Fibroblast of lung (primary cell): ENCODE measurements at regions not wholly inside any gene's neighbourhood (a gene's known extent, or its start where the extent isn't known, plus 50 kb on each side); places are given as distances from the start of the nearest gene placed in this dataset.

ENCODE experiments used
- DNase-seq, 2 donors: peaks; one replicate each; pipeline versions ENCODE4 v3.0.0 to v3.0.0-alpha.2; 2010; ENCODE audit warnings: low read depth in 2 of 2
- H2AFZ ChIP-seq: 2 replicates; pipeline ENCODE4 v1.5.1; 2012; ENCODE audit warnings: low read length, control low read depth, inconsistent platforms
- H3K27ac ChIP-seq: 2 replicates; pipeline ENCODE4 v1.5.1; 2011; ENCODE audit warnings: low read length, control low read depth; ENCODE audit not compliant: insufficient read depth
- H3K27me3 ChIP-seq: 2 replicates; pipeline ENCODE4 v1.5.1; 2011; ENCODE audit warnings: mild to moderate bottlenecking, low read length; ENCODE audit not compliant: control insufficient read depth, insufficient read depth
- H3K36me3 ChIP-seq: 2 replicates; pipeline ENCODE4 v1.5.1; 2011; ENCODE audit warnings: low read length; ENCODE audit not compliant: control insufficient read depth, insufficient read depth
- H3K4me1 ChIP-seq: 2 replicates; pipeline ENCODE4 v1.5.1; 2011; ENCODE audit warnings: low read length; ENCODE audit not compliant: control insufficient read depth, insufficient read depth; ENCODE audit errors: extremely low read depth
- H3K4me2 ChIP-seq: 2 replicates; pipeline ENCODE4 v1.5.1; 2011; ENCODE audit warnings: low read length, control low read depth; ENCODE audit not compliant: insufficient read depth; ENCODE audit errors: extremely low read depth
- H3K4me3 ChIP-seq, 4 experiments: fragments of 200-600 bp in 1 of 4; sonication (generic) in 1 of 4; replicated peaks in 1 of 4; 2 replicates each; pipeline ENCODE4 v1.5.1; 2011 to 2016; ENCODE audit warnings: low read length in 4 of 4, low read depth in 3 of 4, mild to moderate bottlenecking in 3 of 4, control low read depth in 2 of 4, inconsistent platforms in 1 of 4, mixed read lengths in 1 of 4; ENCODE audit not compliant: insufficient read depth in 1 of 4; ENCODE audit errors: control extremely low read depth in 1 of 4
- H3K79me2 ChIP-seq: 2 replicates; pipeline ENCODE4 v1.5.1; 2012; ENCODE audit warnings: mild to moderate bottlenecking, low read length, inconsistent platforms; ENCODE audit not compliant: control insufficient read depth, insufficient read depth
- H3K9ac ChIP-seq: 2 replicates; pipeline ENCODE4 v1.5.1; 2011; ENCODE audit warnings: mild to moderate bottlenecking, low read length, control low read depth; ENCODE audit not compliant: insufficient read depth
- H3K9me3 ChIP-seq: 2 replicates; pipeline ENCODE4 v1.5.1; 2012; ENCODE audit warnings: low read depth, low read length; ENCODE audit not compliant: control insufficient read depth, insufficient read depth
- H4K20me1 ChIP-seq: 2 replicates; pipeline ENCODE4 v1.5.1; 2011; ENCODE audit warnings: low read length; ENCODE audit not compliant: control insufficient read depth, insufficient read depth; ENCODE audit errors: extremely low read depth
- EZH2 ChIP-seq: IDR thresholded peaks from 2 replicates; pipeline ENCODE4 v1.5.1; 2012; ENCODE audit warnings: low read length, control low read depth, mild to moderate bottlenecking; ENCODE audit errors: missing control alignments
- TF ChIP-seq, protein P1 (sequence below), 2 donors: IDR thresholded peaks in 1 of 2; conservative IDR thresholded peaks in 1 of 2; 1 replicate in 1 of 2; 2 replicates in 1 of 2; pipeline ENCODE4 v1.5.1; 2011 to 2012; ENCODE audit warnings: low read length in 2 of 2, control low read depth in 1 of 2, inconsistent platforms in 1 of 2, low read depth in 1 of 2, mild to moderate bottlenecking in 1 of 2

- Histone ChIP-seq H3K4me3 (no peak overlapping the region), H3K9ac (no peak overlapping the region), H3K27me3 (no peaks in the 10 kb centered on the region), H3K36me3 (no peaks in the 10 kb centered on the region), H3K9me3 (no peaks in the 10 kb centered on the region), H3K27ac (no peak overlapping the region), H3K4me1 (no peaks in the 10 kb centered on the region), H4K20me1 (no peaks in the 10 kb centered on the region), H2AFZ (no peak overlapping the region), H3K4me2 (no peak overlapping the region), H3K79me2 (no peaks in the 10 kb centered on the region)
- peak in 1 of 2 donors; percentile 47 for DNase-seq
- TF ChIP-seq EZH2, result no peak
- TF ChIP-seq, protein P1, sequence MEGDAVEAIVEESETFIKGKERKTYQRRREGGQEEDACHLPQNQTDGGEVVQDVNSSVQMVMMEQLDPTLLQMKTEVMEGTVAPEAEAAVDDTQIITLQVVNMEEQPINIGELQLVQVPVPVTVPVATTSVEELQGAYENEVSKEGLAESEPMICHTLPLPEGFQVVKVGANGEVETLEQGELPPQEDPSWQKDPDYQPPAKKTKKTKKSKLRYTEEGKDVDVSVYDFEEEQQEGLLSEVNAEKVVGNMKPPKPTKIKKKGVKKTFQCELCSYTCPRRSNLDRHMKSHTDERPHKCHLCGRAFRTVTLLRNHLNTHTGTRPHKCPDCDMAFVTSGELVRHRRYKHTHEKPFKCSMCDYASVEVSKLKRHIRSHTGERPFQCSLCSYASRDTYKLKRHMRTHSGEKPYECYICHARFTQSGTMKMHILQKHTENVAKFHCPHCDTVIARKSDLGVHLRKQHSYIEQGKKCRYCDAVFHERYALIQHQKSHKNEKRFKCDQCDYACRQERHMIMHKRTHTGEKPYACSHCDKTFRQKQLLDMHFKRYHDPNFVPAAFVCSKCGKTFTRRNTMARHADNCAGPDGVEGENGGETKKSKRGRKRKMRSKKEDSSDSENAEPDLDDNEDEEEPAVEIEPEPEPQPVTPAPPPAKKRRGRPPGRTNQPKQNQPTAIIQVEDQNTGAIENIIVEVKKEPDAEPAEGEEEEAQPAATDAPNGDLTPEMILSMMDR (conservative IDR thresholded peaks at IDR 0.05 in 1 of 2, IDR thresholded peaks at IDR 0.05 in 1 of 2; ENCODE audit: low read depth in 1 of 2, low read length in 2 of 2), result no peak
Measured at GRCh38 chr5:167953151-167953798, 338.2 kb upstream of the WWC1 start.

DNA sequence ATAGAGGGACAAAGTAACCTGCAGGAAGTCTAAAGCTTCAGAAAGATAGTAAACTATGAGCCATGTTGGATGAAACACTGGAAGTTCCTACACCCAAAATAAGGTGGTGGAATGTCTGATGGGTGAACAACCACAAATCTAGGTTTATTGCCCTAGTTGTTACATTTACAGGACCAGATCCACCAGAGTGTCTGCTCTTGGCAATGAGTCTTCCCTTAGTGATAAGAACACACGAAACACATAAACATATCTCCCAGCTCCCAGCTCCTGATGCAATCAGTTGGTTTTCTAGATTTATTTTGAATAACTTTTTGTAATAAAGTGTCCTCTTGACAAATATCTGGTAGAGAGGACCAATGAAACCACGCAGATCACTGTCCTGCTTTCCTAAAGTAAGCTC is 329.7 kb upstream of the WWC1 start:
- Histone ChIP-seq H2AFZ (no peak overlapping the region), H3K4me2 (no peak overlapping the region), H3K36me3 (no peaks in the 10 kb centered on the region), H3K27ac (no peak overlapping the region), H3K4me3 (no peak overlapping the region), H3K9me3 (no peaks in the 10 kb centered on the region), H3K79me2 (no peaks in the 10 kb centered on the region), H3K4me1 (no peaks in the 10 kb centered on the region), H3K9ac (no peak overlapping the region), H4K20me1 (no peaks in the 10 kb centered on the region), H3K27me3 (no peaks in the 10 kb centered on the region)
- DNase-seq, result no peak
- no peak for TF ChIP-seq EZH2
- TF ChIP-seq, protein P1 (conservative IDR thresholded peaks at IDR 0.05 in 1 of 2, IDR thresholded peaks at IDR 0.05 in 1 of 2; ENCODE audit: low read depth in 1 of 2, low read length in 2 of 2), result no peak

DNA sequence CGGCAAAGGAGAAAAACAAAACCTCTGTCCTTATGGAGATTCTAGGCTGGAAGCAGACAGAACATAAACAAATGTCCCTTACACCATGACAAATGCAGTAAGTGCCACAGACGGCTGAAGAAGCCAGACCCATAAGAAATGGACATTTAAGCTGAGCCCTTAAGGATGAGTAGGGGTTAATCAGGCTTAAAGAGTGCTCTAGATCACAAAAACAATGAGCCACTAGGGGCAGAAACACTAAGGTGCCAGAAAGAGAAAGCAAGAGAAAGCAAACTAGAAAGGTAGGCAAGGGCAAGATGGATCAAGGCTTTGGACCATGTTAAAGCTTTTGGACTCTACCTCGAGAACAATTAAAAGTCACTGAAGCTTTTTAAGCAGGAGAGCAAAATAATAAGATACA is 326.9 kb upstream of the WWC1 start:
- TF ChIP-seq, protein P1 (conservative IDR thresholded peaks at IDR 0.05 in 1 of 2, IDR thresholded peaks at IDR 0.05 in 1 of 2; ENCODE audit: low read depth in 1 of 2, low read length in 2 of 2), result peak in 1 of 2 donors; percentile 27
- no peak for TF ChIP-seq EZH2
- no peak overlapping the region for H2AFZ ChIP-seq

More for the DNA sequence above, 326.9 kb upstream of the WWC1 start:
- no peak overlapping the region for H3K4me3 ChIP-seq
- H3K4me2 ChIP-seq, result no peak overlapping the region
- no peaks in the 10 kb centered on the region for H3K27me3 ChIP-seq
- no peak for DNase-seq
- H3K9ac ChIP-seq, result no peak overlapping the region
- no peak overlapping the region for H3K27ac ChIP-seq
- H3K36me3 ChIP-seq, result no peaks in the 10 kb centered on the region
- H3K4me1 ChIP-seq, result no peaks in the 10 kb centered on the region
- H3K79me2 ChIP-seq, result no peaks in the 10 kb centered on the region
- no peaks in the 10 kb centered on the region for H3K9me3 ChIP-seq
- H4K20me1 ChIP-seq, result no peaks in the 10 kb centered on the region
